A549 (cell line): ENCODE measurements at regions not wholly inside any gene's neighbourhood (a gene's known extent, or its start where the extent isn't known, plus 50 kb on each side); places are given as distances from the start of the nearest gene placed in this dataset.

ENCODE experiments used
- ATAC-seq, 2 experiments: fragments of 200-7000 bp in 1 of 2; fragments of >200 bp in 1 of 2; cut with Nextera tagmentation in 1 of 2; cut with Tn5 transposase in 1 of 2; 3 replicates each; pipeline versions ENCODE4 v1.8.0 to v1.9.1; 2018 to 2020; ENCODE audit warnings: mild to moderate bottlenecking in 1 of 2, moderate library complexity in 1 of 2
- CTCF ChIA-PET: fragments of 300-600 bp; sonication (Branson Sonifier 250); formaldehyde crosslinking; extraction: SDS; loops from one replicate; lab custom pipeline; 2021; ENCODE audit warnings: antibody characterized with exemption, inconsistent platforms; lab: Yijun Ruan, JAX
- POLR2A ChIA-PET: fragments of 350-600 bp; formaldehyde crosslinking; extraction: SDS; loops from one replicate; lab custom pipeline; 2021; ENCODE audit warnings: antibody characterized with exemption, inconsistent platforms; lab: Yijun Ruan, JAX
- DNase-seq, 2 experiments: peaks; one replicate each; pipeline versions ENCODE4 v3.0.0 to v3.0.0-alpha.2; 2011 to 2016; ENCODE audit warnings: low read depth in 1 of 2, low spot score in 1 of 2
- FAIRE-seq: peaks from 2 replicates; lab custom pipeline; 2011; peaks lifted over from hg19 to GRCh38; lab: Jason Lieb, UNC
- H3K27ac ChIP-seq, 2 experiments: fragments of >200 bp; sonication (Bioruptor Twin); formaldehyde crosslinking; 3 replicates each; pipeline ENCODE4 v1.5.1; 2016 to 2017
- H3K4me1 ChIP-seq: fragments of >200 bp; sonication (Bioruptor Twin); formaldehyde crosslinking; 3 replicates; pipeline ENCODE4 v1.6.1; 2016
- H3K4me2 ChIP-seq: fragments of >200 bp; sonication (Bioruptor Twin); formaldehyde crosslinking; 3 replicates; pipeline ENCODE4 v1.6.1; 2016
- H3K4me3 ChIP-seq: fragments of >200 bp; sonication (Bioruptor Twin); formaldehyde crosslinking; 3 replicates; pipeline ENCODE4 v1.5.1; 2016
- H3K9me3 ChIP-seq: fragments of >200 bp; sonication (Bioruptor Twin); formaldehyde crosslinking; 3 replicates; pipeline ENCODE4 v1.6.1; 2016
- CBX2 ChIP-seq: fragments of 200-600 bp; sonication (generic); IDR thresholded peaks from 2 replicates; pipeline ENCODE4 v1.6.1; 2016; ENCODE audit warnings: low read depth, mild to moderate bottlenecking, borderline replicate concordance
- CBX8 ChIP-seq: fragments of 200-600 bp; sonication (generic); IDR thresholded peaks from 2 replicates; pipeline ENCODE4 v1.6.1; 2016
- CEBPB ChIP-seq, 2 experiments: fragments of >200 bp in 1 of 2; sonication (Bioruptor Twin) in 1 of 2; formaldehyde crosslinking in 1 of 2; IDR thresholded peaks; 2 replicates each; pipeline ENCODE4 v1.6.1; 2012 to 2016
- CHD2 ChIP-seq: fragments of 150-350 bp; IDR thresholded peaks from 2 replicates; pipeline ENCODE4 v1.6.1; 2014; ENCODE audit warnings: low read length; ENCODE audit not compliant: partially characterized antibody
- EHMT2 ChIP-seq: fragments of 200-600 bp; sonication (generic); IDR thresholded peaks from 2 replicates; pipeline ENCODE4 v1.6.1; 2016; ENCODE audit warnings: antibody characterized with exemption, low read depth, mild to moderate bottlenecking, moderate library complexity
- EP300 ChIP-seq, 2 experiments: fragments of >200 bp; sonication (Bioruptor Twin); formaldehyde crosslinking; IDR thresholded peaks; 2 replicates in 1 of 2; 3 replicates in 1 of 2; pipeline ENCODE4 v1.6.1; 2016 to 2017
- FOSB ChIP-seq: fragments of 250-450 bp; sonication (Bioruptor Pico); IDR thresholded peaks from 2 replicates; pipeline ENCODE4 v1.5.0; 2020; ENCODE audit warnings: mild to moderate bottlenecking, moderate library complexity
- FOXS1 ChIP-seq: fragments of 250-450 bp; sonication (Bioruptor Pico); IDR thresholded peaks from 2 replicates; pipeline ENCODE4 v1.5.0; 2020; ENCODE audit warnings: mild to moderate bottlenecking, moderate library complexity
- GATA3 ChIP-seq: IDR thresholded peaks from 2 replicates; pipeline ENCODE4 v1.6.1; 2012; ENCODE audit warnings: borderline replicate concordance
- HEYL ChIP-seq: fragments of 250-450 bp; sonication (Bioruptor Pico); IDR thresholded peaks from 2 replicates; pipeline ENCODE4 v1.8.0; 2021; ENCODE audit warnings: mild to moderate bottlenecking, moderate library complexity
- HOXA7 ChIP-seq: fragments of 250-450 bp; sonication (Bioruptor Pico); IDR thresholded peaks from 2 replicates; pipeline ENCODE4 v1.5.0; 2020; ENCODE audit warnings: mild to moderate bottlenecking, moderate library complexity
- HOXB13 ChIP-seq: fragments of 250-450 bp; sonication (Bioruptor Pico); IDR thresholded peaks from 2 replicates; pipeline ENCODE4 v1.5.0; 2020; ENCODE audit warnings: low read depth, mild to moderate bottlenecking, moderate library complexity
- HOXB5 ChIP-seq: fragments of 250-450 bp; sonication (Bioruptor Pico); IDR thresholded peaks from 2 replicates; pipeline ENCODE4 v1.5.0; 2020; ENCODE audit warnings: mild to moderate bottlenecking, moderate library complexity
- JUN ChIP-seq, 2 experiments: fragments of >200 bp; sonication (Bioruptor Twin); formaldehyde crosslinking; IDR thresholded peaks; 2 replicates in 1 of 2; 3 replicates in 1 of 2; pipeline ENCODE4 v1.6.1; 2016 to 2017
- KDM5A ChIP-seq: fragments of 200-600 bp; sonication (generic); IDR thresholded peaks from 2 replicates; pipeline ENCODE4 v1.6.1; 2016; ENCODE audit warnings: antibody characterized with exemption, mild to moderate bottlenecking
- MYC ChIP-seq: IDR thresholded peaks from 2 replicates; pipeline ENCODE4 v1.6.1; 2012; ENCODE audit warnings: mild to moderate bottlenecking, inconsistent platforms, low read length, improper control_type of control experiment, borderline replicate concordance
- NPAS2 ChIP-seq: fragments of 250-450 bp; sonication (Bioruptor Pico); IDR thresholded peaks from 2 replicates; pipeline ENCODE4 v1.8.0; 2022; ENCODE audit warnings: mild to moderate bottlenecking, moderate library complexity, borderline replicate concordance
- NR3C1 ChIP-seq: fragments of >200 bp; sonication (Bioruptor Twin); formaldehyde crosslinking; IDR thresholded peaks from 3 replicates; pipeline ENCODE4 v1.6.1; 2017
- PHF8 ChIP-seq: fragments of 200-600 bp; sonication (generic); IDR thresholded peaks from 2 replicates; pipeline ENCODE4 v1.6.1; 2016; ENCODE audit warnings: low read depth, mild to moderate bottlenecking, antibody characterized with exemption, moderate library complexity, borderline replicate concordance
- POLR2A ChIP-seq: IDR thresholded peaks from 2 replicates; pipeline ENCODE4 v1.6.1; 2012; ENCODE audit warnings: mild to moderate bottlenecking, low read length
- RARB ChIP-seq: fragments of 250-450 bp; sonication (Bioruptor Pico); IDR thresholded peaks from 2 replicates; pipeline ENCODE4 v1.8.0; 2021; ENCODE audit warnings: mild to moderate bottlenecking, moderate library complexity
- RNF2 ChIP-seq: fragments of 200-600 bp; sonication (generic); IDR thresholded peaks from 2 replicates; pipeline ENCODE4 v1.6.1; 2016; ENCODE audit warnings: low read depth, mild to moderate bottlenecking, antibody characterized with exemption, moderate library complexity, borderline replicate concordance
- SREBF2 ChIP-seq: fragments of 450-650 bp; IDR thresholded peaks from 2 replicates; pipeline ENCODE4 v1.6.1; 2014; ENCODE audit warnings: mild to moderate bottlenecking, moderate library complexity
- TP53 ChIP-seq: fragments of 250-450 bp; sonication (Bioruptor Pico); IDR thresholded peaks from 2 replicates; pipeline ENCODE4 v1.5.0; 2021; ENCODE audit warnings: mild to moderate bottlenecking, moderate library complexity
- WGBS: methylation state at CpG from one replicate; pipeline ENCODE4 v1.1.6; 2017; ENCODE audit errors: missing lambda C conversion rate; 5-methylcytosine and 5-hydroxymethylcytosine counted together
- TF ChIP-seq, protein P1 (sequence below): fragments of 250-450 bp; sonication (Bioruptor Pico); IDR thresholded peaks from 2 replicates; pipeline ENCODE4 v1.5.0; 2020; ENCODE audit warnings: low read depth, mild to moderate bottlenecking, moderate library complexity
- TF ChIP-seq, protein P2 (sequence below): fragments of 450-650 bp; IDR thresholded peaks from 2 replicates; pipeline ENCODE4 v1.6.1; 2014; ENCODE audit warnings: antibody characterized with exemption
- TF ChIP-seq, protein P3 (sequence below): fragments of >200 bp; sonication (Bioruptor Twin); formaldehyde crosslinking; IDR thresholded peaks from 3 replicates; pipeline ENCODE4 v1.6.1; 2016
- TF ChIP-seq, protein P4 (sequence below): fragments of >200 bp; sonication (Bioruptor Twin); formaldehyde crosslinking; IDR thresholded peaks from 2 replicates; pipeline ENCODE4 v1.6.1; 2016
- TF ChIP-seq, protein P5 (sequence below): fragments of 250-450 bp; sonication (Bioruptor Pico); IDR thresholded peaks from 2 replicates; pipeline ENCODE4 v1.5.0; 2021; ENCODE audit warnings: mild to moderate bottlenecking, moderate library complexity, borderline replicate concordance

DNA sequence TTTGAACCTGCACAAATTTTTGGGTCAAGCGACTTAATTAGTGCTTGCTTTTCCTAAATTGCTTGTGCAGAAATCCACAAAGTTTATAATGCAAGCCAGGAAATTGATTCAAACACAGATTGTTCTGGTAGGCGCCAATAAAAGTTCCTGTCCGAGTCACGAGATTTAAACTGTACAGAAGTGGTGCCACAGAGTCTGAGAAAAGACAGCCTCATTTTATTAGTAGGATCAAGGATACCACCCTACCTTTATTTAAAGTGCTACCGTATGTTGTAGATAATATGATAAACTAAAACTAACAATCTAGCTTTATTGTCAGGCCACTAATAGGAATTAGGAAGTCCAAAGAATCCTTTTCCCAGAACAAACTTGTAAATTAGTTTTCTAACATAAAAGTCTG is 696.7 kb downstream of the TNS3 start:
- ChIA-PET CTCF (no interaction called here), POLR2A (no interaction called here)
- Histone ChIP-seq H3K27ac (no peak overlapping the region), H3K4me1 (peaks cover 4% of the 10 kb centered on the region; the same call in 1 of the 3 replicates), H3K9me3 (peaks cover 10% of the 10 kb centered on the region; the same call in 1 of the 3 replicates), H3K4me2 (no peak overlapping the region), H3K4me3 (no peak overlapping the region)
- no peak for DNase-seq
- 53% methylated on average over 5 of the region's 5 CpGs for WGBS
- TF ChIP-seq EP300 (IDR thresholded peaks at IDR 0.05) = no peak
- TF ChIP-seq FOSB = no peak
- no peak for TF ChIP-seq NPAS2 (CRISPR knock-in tag)
- no peak for TF ChIP-seq HOXB5
- TF ChIP-seq, protein P1, sequence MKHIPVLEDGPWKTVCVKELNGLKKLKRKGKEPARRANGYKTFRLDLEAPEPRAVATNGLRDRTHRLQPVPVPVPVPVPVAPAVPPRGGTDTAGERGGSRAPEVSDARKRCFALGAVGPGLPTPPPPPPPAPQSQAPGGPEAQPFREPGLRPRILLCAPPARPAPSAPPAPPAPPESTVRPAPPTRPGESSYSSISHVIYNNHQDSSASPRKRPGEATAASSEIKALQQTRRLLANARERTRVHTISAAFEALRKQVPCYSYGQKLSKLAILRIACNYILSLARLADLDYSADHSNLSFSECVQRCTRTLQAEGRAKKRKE (CRISPR knock-in tag) = no peak
- TF ChIP-seq MYC = no peak
- no peak for TF ChIP-seq TP53
- no peak for TF ChIP-seq FOXS1
- TF ChIP-seq RARB (CRISPR knock-in tag) = no peak
- TF ChIP-seq EHMT2 = no peak
- no peak for TF ChIP-seq GATA3
- TF ChIP-seq HOXA7 (CRISPR knock-in tag) = no peak
- TF ChIP-seq KDM5A = no peak
- no peak for ATAC-seq
- FAIRE-seq = no peak

DNA sequence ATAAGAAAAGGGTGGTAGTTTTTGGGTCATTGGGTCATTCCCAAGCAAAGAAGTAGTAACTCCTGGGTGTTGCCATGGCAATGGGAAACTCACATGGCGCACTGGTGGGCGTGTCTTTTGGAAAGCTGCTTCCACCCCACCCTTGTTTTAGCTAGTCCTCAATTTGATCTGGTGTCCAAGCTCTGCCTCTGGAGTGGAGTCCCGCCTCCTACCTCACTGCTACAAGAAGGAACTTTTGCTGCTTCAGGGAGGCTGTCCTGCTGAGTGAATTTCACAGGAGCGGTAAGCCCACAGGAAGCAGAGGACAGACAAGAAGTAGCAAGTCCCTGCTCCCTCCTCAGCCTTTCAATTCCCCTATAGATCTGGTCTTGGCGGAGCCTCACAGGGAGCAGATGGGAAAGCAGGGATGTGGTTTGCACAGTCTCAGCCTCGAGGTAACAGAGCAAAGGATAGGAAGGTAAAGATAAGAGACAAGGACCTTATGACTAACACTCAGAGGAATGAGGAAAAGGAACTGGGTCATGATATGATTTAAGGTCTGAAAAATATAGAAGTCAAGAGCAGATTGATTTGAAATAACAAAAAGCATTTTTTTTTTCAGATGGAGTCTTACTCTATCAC is 700.3 kb downstream of the TNS3 start:
- ChIA-PET CTCF (interaction anchor here (0.7 to 0.8 kb wide), 3 partner anchors 18 to 239 kb away, joined by 3 read pairs; no protein-coding TSS in a partner anchor), POLR2A (no interaction called here)
- Histone ChIP-seq H3K4me1 (peaks cover 4% of the 10 kb centered on the region; the same call in 1 of the 3 replicates), H3K27ac (no peak overlapping the region), H3K4me2 (peak overlapping the region; percentile 21; the same call in 1 of the 3 replicates), H3K9me3 (no peaks in the 10 kb centered on the region), H3K4me3 (no peak overlapping the region)
- WGBS = 65% methylated on average over 6 of the region's 6 CpGs
- peak; percentile 13 for FAIRE-seq
- no peak for TF ChIP-seq POLR2A
- TF ChIP-seq CEBPB (IDR thresholded peaks at IDR 0.05) = no peak
- TF ChIP-seq HEYL (CRISPR knock-in tag) = no peak
- TF ChIP-seq CBX2 = no peak
- no peak for TF ChIP-seq JUN (IDR thresholded peaks at IDR 0.05)
- TF ChIP-seq RNF2 = no peak
- TF ChIP-seq HOXB13 = no peak
- no peak for TF ChIP-seq FOSB
- TF ChIP-seq NR3C1 = no peak
- TF ChIP-seq, protein P2, sequence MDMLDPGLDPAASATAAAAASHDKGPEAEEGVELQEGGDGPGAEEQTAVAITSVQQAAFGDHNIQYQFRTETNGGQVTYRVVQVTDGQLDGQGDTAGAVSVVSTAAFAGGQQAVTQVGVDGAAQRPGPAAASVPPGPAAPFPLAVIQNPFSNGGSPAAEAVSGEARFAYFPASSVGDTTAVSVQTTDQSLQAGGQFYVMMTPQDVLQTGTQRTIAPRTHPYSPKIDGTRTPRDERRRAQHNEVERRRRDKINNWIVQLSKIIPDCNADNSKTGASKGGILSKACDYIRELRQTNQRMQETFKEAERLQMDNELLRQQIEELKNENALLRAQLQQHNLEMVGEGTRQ = no peak
- no peak for TF ChIP-seq CHD2
- DNase-seq = peak in 1 of 2 experiments; percentile 17
- ATAC-seq = no peak

DNA sequence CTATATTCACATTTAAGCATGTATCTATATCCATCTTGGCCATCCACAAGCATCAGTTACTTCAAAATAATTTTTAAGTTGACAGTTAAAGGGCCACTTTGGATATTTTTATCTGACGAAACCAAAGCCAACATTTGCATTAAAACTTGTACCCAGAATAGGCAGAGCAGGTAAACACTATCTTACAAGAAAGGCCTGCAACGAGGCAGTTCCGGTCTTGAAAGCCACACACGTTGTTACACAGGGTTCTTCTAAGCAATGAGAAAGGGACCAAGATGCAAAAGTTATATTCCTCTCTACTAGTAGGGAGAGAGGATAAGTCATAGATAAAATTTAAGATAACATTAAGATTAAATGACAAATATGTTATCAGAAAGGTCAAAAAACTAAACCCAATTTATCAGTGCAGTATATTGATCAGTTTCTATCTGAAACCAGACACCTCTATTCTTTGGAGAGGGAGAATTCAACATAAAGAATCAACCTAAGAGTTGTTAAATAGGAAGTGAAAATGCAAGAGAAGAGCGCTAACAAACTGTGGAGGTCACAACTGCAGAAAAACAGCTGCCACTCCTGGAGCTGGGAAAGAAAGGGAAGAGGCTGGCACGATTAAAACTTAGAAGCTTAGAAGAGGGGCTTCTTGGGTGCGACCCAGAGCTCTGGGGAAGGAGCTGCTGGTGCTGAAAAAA is 701.3 kb downstream of the TNS3 start:
- CTCF ChIA-PET = interaction anchor here (0.7 to 1.4 kb wide), 3 partner anchors 9 to 220 kb away, joined by 3 to 5 read pairs (median 3); no protein-coding TSS in a partner anchor
- Histone ChIP-seq H3K4me3 (no peak overlapping the region), H3K4me1 (peaks cover 4% of the 10 kb centered on the region; the same call in 1 of the 3 replicates), H3K4me2 (no peak overlapping the region), H3K27ac (no peak overlapping the region), H3K9me3 (no peaks in the 10 kb centered on the region)
- FAIRE-seq = no peak
- WGBS = 59% methylated on average over 7 of the region's 7 CpGs
- ATAC-seq = no peak
- POLR2A ChIA-PET = no interaction called here
- no peak for DNase-seq
- TF ChIP-seq, protein P3, sequence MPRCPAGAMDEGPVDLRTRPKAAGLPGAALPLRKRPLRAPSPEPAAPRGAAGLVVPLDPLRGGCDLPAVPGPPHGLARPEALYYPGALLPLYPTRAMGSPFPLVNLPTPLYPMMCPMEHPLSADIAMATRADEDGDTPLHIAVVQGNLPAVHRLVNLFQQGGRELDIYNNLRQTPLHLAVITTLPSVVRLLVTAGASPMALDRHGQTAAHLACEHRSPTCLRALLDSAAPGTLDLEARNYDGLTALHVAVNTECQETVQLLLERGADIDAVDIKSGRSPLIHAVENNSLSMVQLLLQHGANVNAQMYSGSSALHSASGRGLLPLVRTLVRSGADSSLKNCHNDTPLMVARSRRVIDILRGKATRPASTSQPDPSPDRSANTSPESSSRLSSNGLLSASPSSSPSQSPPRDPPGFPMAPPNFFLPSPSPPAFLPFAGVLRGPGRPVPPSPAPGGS = no peak
- no peak for TF ChIP-seq HOXB13
- no peak for TF ChIP-seq CBX8
- no peak for TF ChIP-seq PHF8
- no peak for TF ChIP-seq EHMT2
- TF ChIP-seq, protein P4, sequence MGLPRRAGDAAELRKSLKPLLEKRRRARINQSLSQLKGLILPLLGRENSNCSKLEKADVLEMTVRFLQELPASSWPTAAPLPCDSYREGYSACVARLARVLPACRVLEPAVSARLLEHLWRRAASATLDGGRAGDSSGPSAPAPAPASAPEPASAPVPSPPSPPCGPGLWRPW = no peak
- TF ChIP-seq, protein P5, sequence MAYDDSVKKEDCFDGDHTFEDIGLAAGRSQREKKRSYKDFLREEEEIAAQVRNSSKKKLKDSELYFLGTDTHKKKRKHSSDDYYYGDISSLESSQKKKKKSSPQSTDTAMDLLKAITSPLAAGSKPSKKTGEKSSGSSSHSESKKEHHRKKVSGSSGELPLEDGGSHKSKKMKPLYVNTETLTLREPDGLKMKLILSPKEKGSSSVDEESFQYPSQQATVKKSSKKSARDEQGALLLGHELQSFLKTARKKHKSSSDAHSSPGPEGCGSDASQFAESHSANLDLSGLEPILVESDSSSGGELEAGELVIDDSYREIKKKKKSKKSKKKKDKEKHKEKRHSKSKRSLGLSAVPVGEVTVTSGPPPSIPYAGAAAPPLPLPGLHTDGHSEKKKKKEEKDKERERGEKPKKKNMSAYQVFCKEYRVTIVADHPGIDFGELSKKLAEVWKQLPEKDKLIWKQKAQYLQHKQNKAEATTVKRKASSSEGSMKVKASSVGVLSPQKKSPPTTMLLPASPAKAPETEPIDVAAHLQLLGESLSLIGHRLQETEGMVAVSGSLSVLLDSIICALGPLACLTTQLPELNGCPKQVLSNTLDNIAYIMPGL (CRISPR knock-in tag) = no peak
- TF ChIP-seq HOXB5 = no peak
- no peak for TF ChIP-seq FOSB
- TF ChIP-seq HOXA7 (CRISPR knock-in tag) = no peak
- TF ChIP-seq FOXS1 = no peak
- TF ChIP-seq EP300 (IDR thresholded peaks at IDR 0.05) = no peak
- no peak for TF ChIP-seq SREBF2
